ENCODE measurements at regions not wholly inside any gene's neighbourhood (a gene's known extent, or its start where the extent isn't known, plus 50 kb on each side); places are given as distances from the start of the nearest gene placed in this dataset.
"Not testable (repeated sequence)": the region's sequence is repeated elsewhere in the genome, so short reads cannot be mapped to it uniquely, and the experiment has no call there.

DNA sequence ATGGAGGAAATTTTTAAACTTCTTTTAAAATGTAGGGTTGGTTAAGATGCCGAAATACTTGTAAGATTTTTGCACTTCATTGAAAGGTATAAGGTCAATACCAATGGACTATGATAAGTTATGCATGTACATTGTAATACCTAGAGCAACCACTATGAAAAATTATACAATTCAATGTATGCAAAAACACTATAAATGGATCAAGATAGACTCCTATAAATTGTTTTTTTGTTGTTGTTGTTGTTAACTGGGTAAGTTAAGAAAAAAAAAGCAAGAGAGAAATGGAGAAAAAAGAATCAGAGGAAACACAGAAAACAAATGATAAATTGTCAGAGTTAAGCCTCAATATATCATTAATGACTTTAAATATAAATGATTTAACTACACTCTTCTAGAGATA is 421.2 kb downstream of the TMEM182 start:
- Mint-ChIP-seq H3K4me3 (no peak overlapping the region), H3K27me3 (no peaks in the 10 kb centered on the region), H3K9me3 (no peaks in the 10 kb centered on the region), H3K36me3 (no peaks in the 10 kb centered on the region), H3K4me1 (no peaks in the 10 kb centered on the region), H3K27ac (no peak overlapping the region)
- POLR2A ChIA-PET, result no interaction called here
- ATAC-seq (ENCODE audit: low read depth) (no peak), DNase-seq (no peak)

DNA sequence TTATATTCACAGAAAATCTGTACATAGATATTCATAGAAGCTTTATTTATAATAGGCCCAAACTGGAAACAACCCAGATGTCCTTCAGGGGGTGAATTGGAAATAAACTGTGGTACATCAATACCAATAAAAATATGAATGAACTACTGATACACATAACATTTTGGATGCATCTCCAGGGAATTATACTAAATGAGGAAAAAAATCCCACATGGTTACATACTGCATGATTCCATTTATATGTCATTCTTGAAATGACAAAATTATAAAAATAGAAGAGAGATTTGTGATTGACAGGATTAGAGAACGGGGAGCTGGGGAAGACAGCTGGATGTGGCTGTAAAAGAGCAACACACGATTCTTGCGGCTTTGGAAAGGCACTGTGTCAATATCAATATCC is 435.0 kb downstream of the TMEM182 start:
- ATAC-seq (ENCODE audit: low read depth) (no peak), DNase-seq (no peak)
- POLR2A ChIA-PET, result no interaction called here
- Mint-ChIP-seq H3K4me3 (no peak overlapping the region), H3K27ac (no peak overlapping the region), H3K27me3 (no peaks in the 10 kb centered on the region), H3K4me1 (no peaks in the 10 kb centered on the region), H3K36me3 (no peaks in the 10 kb centered on the region), H3K9me3 (peaks cover 6% of the 10 kb centered on the region)

DNA sequence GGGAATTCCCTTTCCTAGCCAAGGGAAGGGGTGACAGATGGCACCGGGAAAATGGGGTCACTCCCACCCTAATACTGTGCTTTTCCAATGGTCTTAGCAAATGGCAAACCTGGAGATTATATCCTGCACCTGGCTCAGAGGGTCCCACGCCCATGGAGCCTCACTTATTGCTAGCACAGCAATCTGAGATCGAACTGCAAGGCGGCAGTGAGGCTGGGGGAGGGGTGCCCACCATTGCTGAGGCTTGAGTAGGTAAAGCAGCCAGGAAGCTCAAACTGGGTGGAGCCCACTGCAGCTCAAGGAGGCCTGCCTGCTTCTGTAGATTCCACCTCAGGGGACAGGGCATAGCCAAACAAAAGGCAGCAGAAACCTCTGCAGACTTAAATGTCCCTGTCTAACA is 438.9 kb downstream of the TMEM182 start:
- peaks cover 13% of the 10 kb centered on the region for H3K9me3 Mint-ChIP-seq
- H3K4me3 Mint-ChIP-seq; POLR2A ChIA-PET; H3K27ac Mint-ChIP-seq; H3K4me1 Mint-ChIP-seq; ATAC-seq (ENCODE audit: low read depth); H3K27me3 Mint-ChIP-seq; DNase-seq; H3K36me3 Mint-ChIP-seq: not testable (repeated sequence)

DNA sequence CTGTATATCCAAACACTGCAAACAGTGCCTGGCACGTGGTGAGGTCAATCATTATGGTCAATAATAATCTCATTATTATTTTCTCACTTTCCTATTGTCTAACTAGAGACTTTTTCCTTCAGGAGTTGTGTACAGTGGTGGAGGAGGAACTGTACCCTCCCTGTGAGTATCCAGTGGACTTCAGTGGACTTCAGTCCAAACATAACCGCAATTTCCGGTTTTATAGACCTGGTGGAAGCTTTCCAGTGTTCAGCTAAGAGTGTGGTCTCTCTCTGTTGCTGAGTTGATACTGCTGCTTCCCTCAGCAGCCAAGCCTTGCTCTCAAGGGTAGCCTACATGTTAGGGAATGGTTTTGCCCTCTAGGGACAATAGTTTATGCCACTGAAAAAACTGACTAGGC is 447.1 kb downstream of the TMEM182 start:
- no peaks in the 10 kb centered on the region for H3K4me1 Mint-ChIP-seq
- DNase-seq (no peak), ATAC-seq (ENCODE audit: low read depth) (no peak)
- no peak overlapping the region for H3K27ac Mint-ChIP-seq
- no peak overlapping the region for H3K4me3 Mint-ChIP-seq
- no peaks in the 10 kb centered on the region for H3K9me3 Mint-ChIP-seq
- H3K27me3 Mint-ChIP-seq, result no peaks in the 10 kb centered on the region
- no peaks in the 10 kb centered on the region for H3K36me3 Mint-ChIP-seq
- POLR2A ChIA-PET, result no interaction called here

DNA sequence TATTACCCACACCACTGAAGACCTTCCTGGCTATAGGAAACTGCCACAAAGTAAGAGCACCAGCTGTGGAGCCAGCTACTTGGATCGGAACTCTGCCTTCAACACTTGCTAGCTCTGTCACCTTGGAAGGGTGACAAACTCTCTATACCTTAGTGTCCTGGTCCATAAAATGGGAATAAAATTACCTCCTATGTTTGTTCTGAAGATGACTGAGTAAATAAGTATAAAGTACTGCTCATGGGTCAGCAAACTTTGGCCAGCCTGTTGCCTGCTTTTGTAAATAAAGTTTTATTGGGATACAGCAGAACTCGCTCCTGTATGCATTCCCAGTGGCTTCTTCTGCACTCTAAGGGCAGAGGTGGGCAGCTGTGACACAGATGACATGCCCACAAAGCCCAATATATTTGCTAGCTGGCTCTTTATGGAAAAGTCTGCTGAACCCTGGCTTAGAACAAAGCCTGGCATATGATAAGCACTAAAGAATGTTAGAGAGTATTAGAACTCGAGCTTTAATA is 451.3 kb downstream of the TMEM182 start:
- DNase-seq, result no peak
- ATAC-seq (ENCODE audit: low read depth), result no peak
- Mint-ChIP-seq H3K36me3 (no peaks in the 10 kb centered on the region), H3K4me1 (no peaks in the 10 kb centered on the region), H3K9me3 (no peaks in the 10 kb centered on the region), H3K27me3 (no peaks in the 10 kb centered on the region), H3K4me3 (no peak overlapping the region), H3K27ac (no peak overlapping the region)
- POLR2A ChIA-PET, result no interaction called here

DNA sequence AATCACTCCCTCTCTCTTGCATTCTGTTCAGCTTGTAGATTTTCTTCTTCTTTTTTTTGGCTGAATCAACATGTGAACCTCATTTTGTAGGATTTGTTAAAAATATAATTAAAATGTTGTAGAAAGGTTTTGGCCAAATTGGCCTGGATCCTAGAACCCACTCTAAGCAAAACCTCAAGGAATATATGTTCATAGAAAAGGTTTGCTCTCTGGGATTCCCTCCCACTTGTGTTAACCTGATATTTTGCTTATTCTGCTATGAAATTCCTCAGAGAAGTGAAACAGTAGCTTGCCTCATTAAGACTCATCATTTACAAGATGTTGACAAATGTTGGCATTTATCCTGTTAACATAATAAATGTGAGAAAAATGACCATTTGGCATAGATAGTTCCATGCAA is 456.7 kb downstream of the TMEM182 start:
- DNase-seq, result no peak
- peaks cover 2% of the 10 kb centered on the region for H3K27me3 Mint-ChIP-seq
- no peak for ATAC-seq (ENCODE audit: low read depth)
- POLR2A ChIA-PET, result no interaction called here
- H3K4me3 Mint-ChIP-seq, result no peak overlapping the region
- no peak overlapping the region for H3K27ac Mint-ChIP-seq
- H3K9me3 Mint-ChIP-seq, result no peaks in the 10 kb centered on the region
- no peaks in the 10 kb centered on the region for H3K36me3 Mint-ChIP-seq
- no peaks in the 10 kb centered on the region for H3K4me1 Mint-ChIP-seq

DNA sequence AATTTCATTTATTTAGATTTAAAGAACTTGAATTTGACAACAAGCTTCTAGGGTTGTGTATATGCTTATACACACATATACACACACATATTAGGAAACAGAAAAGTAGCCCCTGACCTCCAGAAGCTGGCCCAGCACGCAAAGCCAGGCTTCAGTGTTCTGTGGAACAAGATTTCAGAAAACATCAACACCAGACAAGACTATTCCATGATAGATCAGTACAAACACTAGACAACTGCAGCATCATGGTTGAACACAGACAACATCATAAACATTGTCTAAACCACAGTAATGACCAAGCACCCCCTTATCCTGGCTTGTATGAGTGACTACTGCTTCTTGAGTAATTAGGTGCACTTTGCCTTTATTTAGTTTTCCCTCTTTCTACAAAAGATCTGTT is 457.6 kb downstream of the TMEM182 start:
- POLR2A ChIA-PET, result no interaction called here
- no peaks in the 10 kb centered on the region for H3K4me1 Mint-ChIP-seq
- no peak overlapping the region for H3K27ac Mint-ChIP-seq
- H3K36me3 Mint-ChIP-seq, result no peaks in the 10 kb centered on the region
- DNase-seq, result no peak
- no peak for ATAC-seq (ENCODE audit: low read depth)
- no peak overlapping the region for H3K4me3 Mint-ChIP-seq
- no peaks in the 10 kb centered on the region for H3K9me3 Mint-ChIP-seq
- H3K27me3 Mint-ChIP-seq, result peaks cover 2% of the 10 kb centered on the region

DNA sequence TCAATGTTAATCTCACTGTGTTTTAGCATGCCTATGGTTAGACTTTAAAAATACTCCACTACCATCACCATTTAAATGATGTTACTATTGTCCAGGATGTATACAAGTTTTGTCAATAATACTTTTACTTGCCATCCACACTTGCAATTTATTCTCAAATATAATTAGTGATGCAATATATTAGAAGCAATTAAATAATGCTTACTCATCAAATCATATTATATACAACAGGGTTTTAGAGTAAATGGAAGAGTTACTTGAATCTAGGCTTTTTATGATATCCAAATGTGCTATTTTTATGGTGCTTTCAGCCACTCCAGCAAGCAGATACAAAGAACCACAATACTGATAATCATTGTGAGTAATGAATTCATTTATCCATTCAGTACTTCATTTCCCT is 461.1 kb downstream of the TMEM182 start:
- ATAC-seq (ENCODE audit: low read depth), result no peak
- no peak overlapping the region for H3K4me3 Mint-ChIP-seq
- no peak overlapping the region for H3K27ac Mint-ChIP-seq
- POLR2A ChIA-PET, result no interaction called here
- H3K27me3 Mint-ChIP-seq, result peaks cover 2% of the 10 kb centered on the region
- no peaks in the 10 kb centered on the region for H3K4me1 Mint-ChIP-seq
- H3K36me3 Mint-ChIP-seq, result no peaks in the 10 kb centered on the region
- DNase-seq, result no peak
- no peaks in the 10 kb centered on the region for H3K9me3 Mint-ChIP-seq

DNA sequence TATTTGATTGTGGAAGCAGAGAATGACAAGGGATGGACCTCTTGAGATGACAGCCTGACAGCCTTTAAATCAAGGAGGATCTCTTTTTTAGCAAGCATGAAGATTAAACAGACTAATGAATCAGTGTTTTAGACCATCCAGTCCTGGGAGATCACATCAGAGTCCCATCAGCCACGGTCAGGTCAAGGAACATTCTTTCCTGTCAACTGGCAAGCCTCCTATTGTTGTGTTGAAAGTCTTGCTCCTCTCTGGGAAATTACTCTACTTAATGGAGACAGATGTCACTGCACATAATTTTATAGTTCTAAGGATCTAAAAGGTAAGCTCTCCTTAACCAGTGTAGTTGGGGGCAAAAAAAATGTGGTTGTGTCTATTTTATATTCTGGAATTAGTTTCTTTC is 469.0 kb downstream of the TMEM182 start:
- ATAC-seq (ENCODE audit: low read depth), result no peak
- Mint-ChIP-seq H3K4me1 (no peaks in the 10 kb centered on the region), H3K36me3 (no peaks in the 10 kb centered on the region), H3K9me3 (no peaks in the 10 kb centered on the region), H3K27me3 (no peaks in the 10 kb centered on the region), H3K27ac (no peak overlapping the region), H3K4me3 (no peak overlapping the region)
- DNase-seq, result no peak
- POLR2A ChIA-PET, result no interaction called here

DNA sequence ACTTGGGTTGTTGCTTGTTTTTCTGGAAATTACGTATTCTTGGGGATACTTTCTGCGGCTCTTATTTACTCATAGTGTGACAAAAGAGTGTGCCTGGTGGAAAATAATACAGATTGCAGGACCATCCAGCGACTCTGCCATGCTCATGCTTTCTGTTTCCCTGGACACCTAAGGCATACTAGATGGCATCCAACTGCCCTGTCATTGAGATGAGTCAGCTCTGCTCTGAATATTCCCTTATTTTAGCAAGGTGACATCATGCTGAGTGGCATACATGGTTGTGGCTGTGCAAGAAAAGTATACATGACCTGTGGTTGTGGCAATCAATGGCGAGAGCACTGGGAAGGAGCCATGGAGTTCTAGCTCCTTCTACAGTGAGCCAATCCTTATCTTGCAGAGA is 471.0 kb downstream of the TMEM182 start:
- DNase-seq (no peak), ATAC-seq (ENCODE audit: low read depth) (no peak)
- Mint-ChIP-seq H3K36me3 (no peaks in the 10 kb centered on the region), H3K27me3 (no peaks in the 10 kb centered on the region), H3K4me3 (no peak overlapping the region), H3K27ac (no peak overlapping the region), H3K9me3 (peaks cover 1% of the 10 kb centered on the region), H3K4me1 (no peaks in the 10 kb centered on the region)
- POLR2A ChIA-PET, result no interaction called here

DNA sequence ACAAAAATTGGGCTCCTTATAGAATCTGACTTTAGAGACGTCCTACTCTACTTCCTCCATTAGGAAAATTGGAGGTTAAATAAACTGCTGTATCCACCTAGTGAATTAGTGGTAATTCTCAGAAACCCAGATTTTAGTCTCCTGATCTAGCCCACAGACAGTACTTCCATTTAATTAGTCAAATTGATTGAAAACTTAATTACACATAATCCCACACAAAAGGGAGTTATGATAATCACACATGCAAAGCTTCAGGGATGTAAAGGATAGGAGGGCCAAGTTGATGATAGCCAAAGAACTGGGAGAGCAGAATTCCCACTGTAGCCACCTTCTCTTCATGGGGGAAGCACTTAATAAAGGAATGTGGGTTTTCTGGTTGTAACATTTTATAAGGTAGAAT is 471.9 kb downstream of the TMEM182 start:
- Mint-ChIP-seq H3K36me3 (no peaks in the 10 kb centered on the region), H3K4me1 (no peaks in the 10 kb centered on the region), H3K27ac (no peak overlapping the region), H3K4me3 (no peak overlapping the region), H3K27me3 (no peaks in the 10 kb centered on the region), H3K9me3 (peaks cover 1% of the 10 kb centered on the region)
- POLR2A ChIA-PET, result no interaction called here
- ATAC-seq (ENCODE audit: low read depth), result no peak
- no peak for DNase-seq

DNA sequence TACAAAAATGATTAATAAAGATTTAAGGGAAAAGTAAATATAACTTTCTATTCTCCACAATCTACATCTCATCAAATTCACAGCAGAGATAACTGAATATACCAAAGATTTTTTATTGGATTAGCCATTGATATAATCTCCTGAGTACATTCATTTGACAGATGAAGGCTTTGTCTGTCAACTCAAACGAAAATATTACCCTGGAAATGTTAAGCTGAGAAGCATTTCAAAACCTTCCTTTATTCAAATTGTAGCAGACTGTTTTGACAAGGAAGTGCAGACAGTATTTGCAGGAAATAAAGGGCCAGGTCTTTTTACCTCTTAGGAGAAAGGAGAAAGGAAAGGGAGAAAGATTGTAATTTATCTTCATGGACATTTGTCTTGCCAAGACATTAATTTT is 473.5 kb downstream of the TMEM182 start:
- no peaks in the 10 kb centered on the region for H3K27me3 Mint-ChIP-seq
- H3K36me3 Mint-ChIP-seq, result no peaks in the 10 kb centered on the region
- DNase-seq (no peak), ATAC-seq (ENCODE audit: low read depth) (no peak)
- H3K9me3 Mint-ChIP-seq, result peaks cover 3% of the 10 kb centered on the region
- H3K27ac Mint-ChIP-seq, result no peak overlapping the region
- H3K4me1 Mint-ChIP-seq, result no peaks in the 10 kb centered on the region
- no peak overlapping the region for H3K4me3 Mint-ChIP-seq
- POLR2A ChIA-PET, result no interaction called here

DNA sequence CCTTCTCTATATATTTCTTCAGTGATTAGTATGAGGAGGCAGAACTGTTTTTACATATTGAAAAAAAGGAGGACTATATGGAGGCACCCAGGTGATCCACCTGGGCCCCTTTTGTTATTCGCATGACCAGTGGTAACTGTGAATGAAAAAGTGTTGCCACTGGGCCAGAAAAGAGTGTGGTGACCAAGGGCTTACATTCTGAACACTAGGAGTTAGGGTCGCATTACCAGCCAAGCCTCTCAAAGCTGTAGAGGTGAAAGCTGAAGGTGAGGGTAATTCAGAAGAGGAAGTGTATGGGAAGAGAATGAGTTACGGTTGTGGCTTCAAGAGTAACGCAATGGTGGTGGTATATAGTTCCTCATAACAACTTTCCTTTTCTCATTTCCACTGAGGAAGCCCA is 487.6 kb downstream of the TMEM182 start:
- POLR2A ChIA-PET, result no interaction called here
- no peaks in the 10 kb centered on the region for H3K36me3 Mint-ChIP-seq
- no peak for ATAC-seq (ENCODE audit: low read depth)
- DNase-seq, result no peak
- no peak overlapping the region for H3K4me3 Mint-ChIP-seq
- H3K27me3 Mint-ChIP-seq, result no peaks in the 10 kb centered on the region
- no peaks in the 10 kb centered on the region for H3K4me1 Mint-ChIP-seq
- H3K27ac Mint-ChIP-seq, result no peak overlapping the region
- peaks cover 4% of the 10 kb centered on the region for H3K9me3 Mint-ChIP-seq

DNA sequence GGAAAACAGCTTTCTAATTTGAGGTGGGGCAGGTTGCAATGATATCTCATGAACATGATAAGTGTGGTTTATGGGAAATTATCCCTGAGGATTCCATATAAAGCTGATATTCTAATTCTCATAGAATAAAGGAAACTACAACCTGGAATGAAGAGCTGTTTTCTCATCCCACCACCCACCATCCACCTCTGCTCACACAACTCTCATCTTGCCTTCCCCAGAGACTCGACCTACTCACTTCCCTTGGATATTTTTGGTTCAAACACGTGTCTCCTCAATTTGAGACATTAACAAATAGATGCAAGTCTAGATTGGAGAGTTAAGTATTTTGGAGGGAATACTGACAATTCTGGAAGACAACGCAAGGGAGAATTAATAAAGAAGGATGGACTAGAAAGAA is 490.9 kb downstream of the TMEM182 start:
- Mint-ChIP-seq H3K27me3 (no peaks in the 10 kb centered on the region), H3K9me3 (peaks cover 4% of the 10 kb centered on the region), H3K4me3 (no peak overlapping the region), H3K27ac (no peak overlapping the region), H3K36me3 (no peaks in the 10 kb centered on the region), H3K4me1 (no peaks in the 10 kb centered on the region)
- ATAC-seq (ENCODE audit: low read depth), result no peak
- no peak for DNase-seq
- POLR2A ChIA-PET, result no interaction called here

DNA sequence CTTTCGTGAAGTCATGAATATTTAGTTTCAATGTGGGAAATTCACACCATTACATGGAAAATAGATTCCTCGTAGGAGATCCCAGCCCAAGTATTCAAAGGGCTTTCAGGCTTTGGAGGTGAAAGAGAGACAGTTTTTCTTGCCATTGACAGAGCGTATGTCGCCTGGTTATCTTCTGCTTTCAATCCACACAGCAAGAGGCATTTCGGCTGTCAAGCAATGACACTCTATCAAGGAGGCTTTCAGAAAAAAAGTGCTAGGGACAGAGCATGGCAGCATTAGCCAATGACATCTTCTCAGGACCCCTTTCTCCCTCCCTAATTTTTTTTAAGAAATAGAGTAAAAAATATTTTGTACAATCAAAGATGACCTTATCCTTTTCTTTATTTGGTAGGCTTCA is 492.8 kb downstream of the TMEM182 start:
- ATAC-seq (ENCODE audit: low read depth) (no peak), DNase-seq (no peak)
- peaks cover 4% of the 10 kb centered on the region for H3K9me3 Mint-ChIP-seq
- H3K27ac Mint-ChIP-seq, result no peak overlapping the region
- POLR2A ChIA-PET, result no interaction called here
- H3K4me3 Mint-ChIP-seq, result no peak overlapping the region
- no peaks in the 10 kb centered on the region for H3K4me1 Mint-ChIP-seq
- H3K27me3 Mint-ChIP-seq, result no peaks in the 10 kb centered on the region
- H3K36me3 Mint-ChIP-seq, result no peaks in the 10 kb centered on the region

All from activated naive CD8-positive, alpha-beta T cell treated with anti-CD3 and anti-CD28 coated beads, Interleukin-2, amount 10 ng/mL, durations not matched to agents 7 days and 5 days (primary cell).